NCI-H526 treated with DMSO at 0.1 percent for 48 hours (cell line): ENCODE measurements at regions not wholly inside any gene's neighbourhood (a gene's known extent, or its start where the extent isn't known, plus 50 kb on each side); places are given as distances from the start of the nearest gene placed in this dataset.
"Not testable (repeated sequence)": the region's sequence is repeated elsewhere in the genome, so short reads cannot be mapped to it uniquely, and the experiment has no call there.

Experiments used
- DNase-seq: peaks from one replicate; lab custom pipeline; 2025; lab: John Stamatoyannopoulos, UW

GRCh38 chr1:214095896-214096295, 108.1 kb downstream of the PROX1 start:
- not testable (repeated sequence) for DNase-seq

- DNase-seq = no peak
These were observed 113.5 kb downstream of the PROX1 start for GRCh38 chr1:214101246-214101645.

- DNase-seq = no peak
These were observed 114.1 kb downstream of the PROX1 start for GRCh38 chr1:214101828-214102227.

GRCh38 chr1:214102907-214103306, 115.1 kb downstream of the PROX1 start:
- no peak for DNase-seq

- no peak for DNase-seq
These were observed 116.0 kb downstream of the PROX1 start for GRCh38 chr1:214103778-214104177.

- DNase-seq = no peak
These were observed 118.6 kb downstream of the PROX1 start for GRCh38 chr1:214106375-214106774.

- peak; percentile 4 for DNase-seq
These were observed 119.7 kb downstream of the PROX1 start for GRCh38 chr1:214107322-214108096.

GRCh38 chr1:214108097-214108446, 120.3 kb downstream of the PROX1 start:
- peak; percentile 60 for DNase-seq

- no peak for DNase-seq
These were observed 124.0 kb downstream of the PROX1 start for GRCh38 chr1:214111796-214112195.

- DNase-seq = no peak
These were observed 128.5 kb downstream of the PROX1 start for GRCh38 chr1:214116258-214116657.

GRCh38 chr1:214117780-214118179, 130.0 kb downstream of the PROX1 start:
- no peak for DNase-seq

GRCh38 chr1:214120191-214120590, 132.4 kb downstream of the PROX1 start:
- no peak for DNase-seq

GRCh38 chr1:214120951-214121350, 133.2 kb downstream of the PROX1 start:
- DNase-seq = no peak

GRCh38 chr1:214122110-214122509, 134.3 kb downstream of the PROX1 start:
- DNase-seq = no peak

GRCh38 chr1:214123061-214123784, 135.4 kb downstream of the PROX1 start:
- DNase-seq = peak; percentile 53

- DNase-seq = no peak
These were observed 136.6 kb downstream of the PROX1 start for GRCh38 chr1:214124281-214124805.

- no peak for DNase-seq
These were observed 137.1 kb downstream of the PROX1 start for GRCh38 chr1:214124915-214125314.

- no peak for DNase-seq
These were observed 138.0 kb downstream of the PROX1 start for GRCh38 chr1:214125819-214126218.

- DNase-seq = no peak
These were observed 138.9 kb downstream of the PROX1 start for GRCh38 chr1:214126697-214127146.

- no peak for DNase-seq
These were observed 139.9 kb downstream of the PROX1 start for GRCh38 chr1:214127705-214128104.

GRCh38 chr1:214135886-214136285, 145.1 kb upstream of the SMYD2 start:
- no peak for DNase-seq

GRCh38 chr1:214136324-214136919, 144.5 kb upstream of the SMYD2 start:
- DNase-seq = no peak

GRCh38 chr1:214141486-214141885, 139.5 kb upstream of the SMYD2 start:
- no peak for DNase-seq
